Large intestine (tissue), 3 donors: ENCODE measurements at regions not wholly inside any gene's neighbourhood (a gene's known extent, or its start where the extent isn't known, plus 50 kb on each side); places are given as distances from the start of the nearest gene placed in this dataset.

Source experiments
- DNase-seq, 2 donors: peaks; one replicate each; pipeline versions ENCODE4 v3.0.0 to v3.0.0-alpha.2; 2013
- H3K27ac ChIP-seq: one replicate; pipeline ENCODE4 v1.5.1; 2013; ENCODE audit warnings: low read length
- H3K27me3 ChIP-seq: 2 replicates; pipeline ENCODE4 v1.6.1; 2013; ENCODE audit warnings: low read length; ENCODE audit not compliant: control insufficient read depth, insufficient read depth
- H3K36me3 ChIP-seq: 2 replicates; pipeline ENCODE4 v1.6.1; 2013; ENCODE audit warnings: low read length; ENCODE audit not compliant: control insufficient read depth, insufficient read depth
- H3K4me1 ChIP-seq: one replicate; pipeline ENCODE4 v1.6.1; 2013; ENCODE audit warnings: low read length; ENCODE audit not compliant: control insufficient read depth, insufficient read depth
- H3K4me3 ChIP-seq: one replicate; pipeline ENCODE4 v1.5.1; 2013; ENCODE audit warnings: low read length
- H3K9me3 ChIP-seq: one replicate; pipeline ENCODE4 v1.6.1; 2013; ENCODE audit warnings: mild to moderate bottlenecking, low read depth, low read length, moderate library complexity; ENCODE audit not compliant: control insufficient read depth
- whole genome bisulfite sequencing: methylation state at CpG from one replicate; pipeline ENCODE4 v1.1.5; 2013; ENCODE audit warnings: low lambda C conversion rate; ENCODE audit not compliant: insufficient coverage; 5-methylcytosine and 5-hydroxymethylcytosine counted together

DNA sequence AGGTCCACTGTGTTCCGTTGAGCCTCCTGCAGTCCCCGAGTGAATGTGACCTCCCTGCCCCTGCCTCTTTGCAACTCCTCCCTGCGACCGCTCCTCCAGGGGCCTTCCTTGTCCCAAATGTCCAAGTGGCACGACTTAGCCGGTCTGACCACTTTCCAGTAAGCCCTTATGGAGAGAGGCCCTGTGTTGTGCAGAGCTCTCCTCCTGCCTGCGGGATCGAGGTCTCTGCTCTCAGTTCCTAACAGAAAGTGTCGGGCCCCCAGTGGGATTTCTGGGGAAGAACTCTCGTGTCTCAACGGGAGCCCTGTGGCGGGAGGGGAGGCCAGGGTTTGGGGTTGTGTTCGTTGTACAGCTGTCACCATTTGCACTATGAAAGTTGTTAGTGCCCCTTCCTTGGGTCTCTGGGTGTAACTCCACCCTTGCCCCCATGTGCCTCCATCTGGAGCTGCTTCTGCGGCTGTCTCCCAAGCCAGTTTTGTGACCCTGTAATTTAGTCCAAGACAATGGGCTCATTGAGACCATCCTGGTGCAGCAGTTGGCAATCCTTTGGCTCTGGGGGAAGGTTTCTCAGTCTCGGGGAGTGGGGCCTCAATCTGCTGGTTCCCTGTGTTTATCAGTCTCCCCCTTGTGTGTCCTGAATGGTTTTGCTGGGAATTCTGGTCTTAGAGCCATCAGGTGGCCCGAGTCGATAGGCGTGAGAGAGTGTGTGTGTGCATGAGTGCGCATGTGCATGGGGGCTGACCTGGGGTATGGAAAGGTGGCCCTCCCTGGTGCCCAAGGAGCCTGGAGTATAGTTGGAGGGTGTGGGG, 234.5 kb downstream of the SEC14L1 start:
- peaks cover 74% of the 10 kb centered on the region for H3K4me1 ChIP-seq
- H3K9me3 ChIP-seq: no peaks in the 10 kb centered on the region
- H3K36me3 ChIP-seq: peaks cover 9% of the 10 kb centered on the region
- no CpG with 5 or more reads among the region's 19 CpGs for WGBS
- H3K27ac ChIP-seq: peak overlapping the region; percentile 78
- no peaks in the 10 kb centered on the region for H3K27me3 ChIP-seq
- H3K4me3 ChIP-seq: peak overlapping the region; percentile 69
- DNase-seq: no peak

GRCh38 chr17:77375917-77376651, 235.3 kb downstream of the SEC14L1 start:
- peaks cover 74% of the 10 kb centered on the region for H3K4me1 ChIP-seq
- H3K27ac ChIP-seq: peak overlapping the region; percentile 78
- no peaks in the 10 kb centered on the region for H3K27me3 ChIP-seq
- DNase-seq: no peak
- no peak overlapping the region for H3K4me3 ChIP-seq
- H3K36me3 ChIP-seq: peaks cover 9% of the 10 kb centered on the region
- no CpG with 5 or more reads among the region's 20 CpGs for WGBS
- no peaks in the 10 kb centered on the region for H3K9me3 ChIP-seq

DNA sequence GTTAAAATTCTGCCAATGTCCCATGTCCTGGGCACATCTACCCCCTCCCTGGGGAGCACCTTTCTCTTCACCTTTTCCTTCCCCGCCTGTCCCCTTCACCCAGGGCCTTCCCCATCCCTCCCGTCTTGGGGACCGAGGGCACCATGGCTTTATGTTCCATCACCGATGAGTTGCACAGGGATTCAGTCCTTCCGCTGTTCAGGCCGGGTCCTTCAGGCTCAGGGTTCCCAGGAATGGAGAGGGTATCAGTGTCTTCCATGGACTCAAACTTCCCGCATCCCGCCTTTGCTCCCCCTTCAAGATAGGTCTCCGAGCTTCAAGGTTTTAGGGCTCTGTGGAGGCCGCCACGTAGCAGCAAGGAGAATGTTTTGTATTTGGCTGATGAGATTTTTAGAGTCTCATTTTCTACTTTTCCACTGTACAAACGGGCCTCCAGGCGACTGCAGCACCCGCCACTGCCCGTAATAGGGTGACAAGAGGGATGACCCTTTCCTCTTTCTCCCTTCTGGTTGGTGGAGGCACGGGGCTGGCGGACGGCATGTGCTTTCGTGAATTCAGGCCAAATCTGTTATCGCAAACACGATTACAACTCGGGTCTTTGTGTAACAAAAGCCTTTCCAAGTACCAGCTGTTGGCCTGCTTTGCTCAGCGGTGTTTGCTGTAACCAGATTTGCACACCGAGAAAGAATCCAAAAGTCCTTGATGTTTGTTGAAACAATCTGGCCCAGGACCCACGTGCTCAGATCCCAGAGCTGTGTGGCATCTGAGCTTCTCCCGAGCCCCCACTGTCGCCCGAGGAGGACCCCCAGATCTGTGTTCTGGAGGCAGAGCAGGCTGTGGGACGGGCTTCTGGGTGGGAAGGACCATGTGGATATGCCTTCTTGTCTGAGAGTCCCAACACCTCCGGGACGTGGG, 236.3 kb downstream of the SEC14L1 start:
- Histone ChIP-seq H3K4me3 (no peak overlapping the region), H3K36me3 (peaks cover 9% of the 10 kb centered on the region), H3K27me3 (no peaks in the 10 kb centered on the region), H3K27ac (peak overlapping the region; percentile 46), H3K9me3 (no peaks in the 10 kb centered on the region), H3K4me1 (peaks cover 71% of the 10 kb centered on the region)
- no peak for DNase-seq
- no CpG with 5 or more reads among the region's 31 CpGs for WGBS

DNA sequence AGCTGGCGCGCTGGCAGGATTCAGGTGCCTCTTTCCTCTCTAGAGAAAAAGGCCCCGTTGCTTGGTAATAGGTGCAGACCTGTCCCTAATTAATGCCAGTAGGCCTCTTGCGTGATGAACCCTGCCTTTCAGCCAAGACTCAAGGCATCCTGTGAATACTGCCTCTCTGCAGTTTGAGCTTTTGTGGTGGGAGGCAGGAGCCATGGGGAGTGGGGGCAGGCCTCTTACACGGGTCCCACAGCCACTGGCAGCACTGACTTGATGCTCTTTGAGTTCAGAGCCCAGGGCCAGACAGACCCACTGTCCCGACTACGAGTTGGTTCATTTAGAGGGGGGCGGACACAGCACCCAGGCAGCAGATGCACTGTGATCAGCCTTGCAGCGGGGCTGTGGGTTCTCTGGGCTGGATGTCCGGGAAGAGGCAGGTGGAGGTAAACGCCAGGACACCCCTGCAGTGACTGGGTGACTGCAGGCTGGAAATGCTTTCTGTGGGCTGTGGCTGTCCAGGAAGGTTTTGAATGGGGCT, 237.0 kb downstream of the SEC14L1 start:
- no peaks in the 10 kb centered on the region for H3K9me3 ChIP-seq
- H3K27ac ChIP-seq: peak overlapping the region; percentile 46
- H3K27me3 ChIP-seq: no peaks in the 10 kb centered on the region
- no peak overlapping the region for H3K4me3 ChIP-seq
- DNase-seq: no peak
- H3K4me1 ChIP-seq: peaks cover 71% of the 10 kb centered on the region
- WGBS: no CpG with 5 or more reads among the region's 11 CpGs
- peaks cover 9% of the 10 kb centered on the region for H3K36me3 ChIP-seq

DNA sequence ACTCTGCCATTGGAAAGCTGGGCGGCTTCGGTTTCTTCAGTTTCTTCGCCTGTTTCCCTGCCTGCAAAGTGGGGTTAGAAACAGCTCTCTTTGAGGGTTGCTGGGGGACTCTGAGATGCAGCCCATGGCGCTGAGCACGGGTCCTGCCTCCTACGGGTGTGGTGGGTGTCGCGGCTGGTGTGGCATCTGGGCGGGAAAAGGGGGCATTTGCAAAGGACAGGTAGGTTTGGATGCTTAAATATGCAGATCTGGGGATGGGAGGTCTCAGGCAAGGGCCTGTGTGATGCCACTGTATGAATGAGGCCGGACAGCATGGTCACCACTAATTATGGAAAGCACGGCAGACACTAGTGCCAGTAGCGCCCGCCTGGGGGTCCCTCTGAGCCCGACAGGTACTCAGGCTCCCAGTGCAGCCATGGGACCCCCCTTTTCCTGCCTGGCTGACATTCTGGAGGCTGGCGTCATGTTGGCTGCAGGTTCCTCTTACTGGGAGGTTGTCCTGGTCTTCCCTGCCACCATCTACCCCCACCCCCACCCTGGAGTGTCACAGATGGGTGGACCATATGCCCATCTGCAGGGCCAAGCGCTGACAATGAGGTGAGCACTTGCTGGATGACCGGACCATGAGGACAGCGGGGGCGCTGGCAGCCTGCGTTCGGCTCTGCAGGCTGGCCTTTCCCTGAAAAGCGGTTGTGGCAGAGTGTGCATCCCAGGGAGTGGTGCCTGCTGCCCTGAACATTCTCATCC, 237.7 kb downstream of the SEC14L1 start:
- Histone ChIP-seq H3K27me3 (no peaks in the 10 kb centered on the region), H3K36me3 (peaks cover 11% of the 10 kb centered on the region), H3K4me3 (no peak overlapping the region), H3K9me3 (no peaks in the 10 kb centered on the region), H3K27ac (no peak overlapping the region), H3K4me1 (peaks cover 78% of the 10 kb centered on the region)
- no peak for DNase-seq
- WGBS: no CpG with 5 or more reads among the region's 22 CpGs

DNA sequence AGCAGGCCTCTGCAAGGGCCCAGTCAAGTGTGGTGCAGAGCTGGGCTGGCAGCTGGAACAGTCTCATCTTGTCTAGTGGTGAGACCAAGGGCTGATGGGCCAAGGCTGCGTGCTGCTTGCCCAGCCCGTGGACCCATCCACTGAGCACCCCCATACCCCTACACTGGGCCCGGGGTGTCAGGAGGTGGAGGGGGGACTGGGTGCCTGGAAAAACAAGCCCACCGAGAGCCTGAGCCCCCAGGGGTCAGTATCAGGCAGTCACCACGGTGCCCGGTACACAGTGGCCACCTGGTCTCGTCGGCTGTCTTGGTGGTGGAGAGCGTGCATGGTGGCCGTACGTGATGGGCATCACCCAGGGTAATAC, 238.3 kb downstream of the SEC14L1 start:
- DNase-seq: no peak
- H3K4me1 ChIP-seq: peaks cover 84% of the 10 kb centered on the region
- WGBS: no CpG with 5 or more reads among the region's 11 CpGs
- H3K36me3 ChIP-seq: peaks cover 17% of the 10 kb centered on the region
- no peaks in the 10 kb centered on the region for H3K27me3 ChIP-seq
- no peak overlapping the region for H3K4me3 ChIP-seq
- no peak overlapping the region for H3K27ac ChIP-seq
- H3K9me3 ChIP-seq: peaks cover 3% of the 10 kb centered on the region

- peaks cover 18% of the 10 kb centered on the region for H3K36me3 ChIP-seq
- H3K27ac ChIP-seq: no peak overlapping the region
- peaks cover 81% of the 10 kb centered on the region for H3K4me1 ChIP-seq
- no peak for DNase-seq
- H3K27me3 ChIP-seq: no peaks in the 10 kb centered on the region
- no CpG with 5 or more reads among the region's 6 CpGs for WGBS
- H3K4me3 ChIP-seq: no peak overlapping the region
- peaks cover 3% of the 10 kb centered on the region for H3K9me3 ChIP-seq
These were observed 239.1 kb downstream of the SEC14L1 start for GRCh38 chr17:77379832-77380231.

- H3K9me3 ChIP-seq: peaks cover 3% of the 10 kb centered on the region
- H3K4me3 ChIP-seq: no peak overlapping the region
- peaks cover 18% of the 10 kb centered on the region for H3K36me3 ChIP-seq
- H3K27ac ChIP-seq: no peak overlapping the region
- H3K4me1 ChIP-seq: peaks cover 78% of the 10 kb centered on the region
- H3K27me3 ChIP-seq: no peaks in the 10 kb centered on the region
- 86% methylated on average over 1 of the region's 11 CpGs for WGBS
- no peak for DNase-seq
These were observed 239.8 kb downstream of the SEC14L1 start for GRCh38 chr17:77380395-77381184.

DNA sequence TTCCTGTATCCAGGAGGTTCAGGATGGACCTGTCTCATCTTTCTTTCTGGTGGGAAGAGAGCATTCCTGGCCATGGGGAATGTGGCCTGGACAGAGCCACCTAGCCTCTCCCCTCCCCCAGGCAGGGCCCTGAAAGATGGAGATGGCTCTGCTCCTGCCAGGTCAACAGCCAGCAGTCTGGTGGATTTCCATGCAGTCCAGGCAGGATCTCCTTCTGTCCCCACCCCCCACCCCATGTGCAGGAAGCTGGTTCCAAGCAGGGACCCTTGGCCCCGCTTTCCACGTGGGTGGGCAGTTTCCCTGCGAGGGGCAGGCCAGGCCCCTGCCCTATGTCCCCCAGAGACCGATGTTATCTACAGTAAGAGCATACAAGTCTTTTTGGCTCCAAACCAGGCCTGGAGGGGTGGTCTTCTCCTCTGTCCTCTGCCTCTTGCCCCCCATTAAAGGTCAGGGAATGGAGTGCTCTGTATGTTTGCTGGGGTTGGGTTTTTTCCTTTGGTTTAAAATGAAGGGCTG, 240.5 kb downstream of the SEC14L1 start:
- Histone ChIP-seq H3K36me3 (peaks cover 18% of the 10 kb centered on the region), H3K27ac (no peak overlapping the region), H3K4me3 (no peak overlapping the region), H3K4me1 (peaks cover 78% of the 10 kb centered on the region), H3K27me3 (no peaks in the 10 kb centered on the region), H3K9me3 (peaks cover 3% of the 10 kb centered on the region)
- WGBS: no CpG with 5 or more reads among the region's 4 CpGs
- DNase-seq: no peak
